ENCODE measurements at regions not wholly inside any gene's neighbourhood (a gene's known extent, or its start where the extent isn't known, plus 50 kb on each side); places are given as distances from the start of the nearest gene placed in this dataset.
A peak's percentile ranks its signal among the peaks of the same experiment; 100 is the strongest.

DNA sequence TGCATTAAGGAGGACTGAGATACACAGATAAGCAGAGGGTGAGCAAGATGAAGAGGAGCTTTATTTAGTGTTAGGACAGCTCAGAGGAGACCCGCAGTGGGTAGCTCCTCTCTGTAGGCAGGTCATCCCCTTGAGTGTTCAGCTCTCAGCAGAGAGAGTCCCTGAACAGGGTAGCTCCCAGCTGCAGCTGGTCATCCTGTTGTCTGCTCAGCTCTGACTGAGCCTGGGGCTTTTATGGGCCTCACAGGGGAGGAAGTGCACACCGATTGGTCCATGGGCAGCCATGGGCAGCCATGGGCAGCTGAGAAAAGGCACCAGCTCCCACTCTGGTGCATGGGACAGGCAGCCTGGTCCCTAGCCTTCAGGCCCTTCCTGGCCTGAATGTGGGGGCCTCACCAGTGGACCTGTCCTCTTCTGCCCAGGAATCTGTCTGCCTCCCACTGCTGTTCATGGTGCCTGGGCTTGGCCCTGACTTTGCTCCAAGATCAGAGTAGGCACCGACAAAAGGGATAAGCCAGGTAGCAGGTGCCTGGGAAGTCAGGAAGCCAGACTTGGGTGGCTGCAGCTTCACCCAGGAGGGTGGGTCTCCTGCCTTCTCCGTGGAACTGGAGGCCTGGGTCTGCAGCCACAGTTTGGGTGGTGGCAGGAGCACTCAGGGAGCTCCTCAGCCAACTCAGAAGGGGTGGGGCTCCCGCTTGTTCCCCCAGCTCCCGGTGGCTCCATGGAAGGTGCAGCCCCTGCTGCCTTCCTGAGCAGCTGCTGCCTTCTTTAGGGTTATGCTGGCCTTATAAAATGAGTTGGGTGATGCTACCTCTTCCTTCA lies 54.7 kb downstream of the MYEOV start:
- no peak for TF ChIP-seq CTCF (IDR thresholded peaks at IDR 0.05; ENCODE audit: insufficient read depth, low read depth, low read length, missing control alignments)
- no peak for DNase-seq (ENCODE audit: low read depth)
- H3K4me3 ChIP-seq (ENCODE audit: low read length), result no peak overlapping the region

GRCh38 chr11:69350040-69350439 lies 56.1 kb downstream of the MYEOV start:
- no peak overlapping the region for H3K4me3 ChIP-seq (ENCODE audit: low read length)
- DNase-seq (ENCODE audit: low read depth), result no peak
- TF ChIP-seq CTCF (IDR thresholded peaks at IDR 0.05; ENCODE audit: insufficient read depth, low read depth, low read length, missing control alignments), result no peak

DNA sequence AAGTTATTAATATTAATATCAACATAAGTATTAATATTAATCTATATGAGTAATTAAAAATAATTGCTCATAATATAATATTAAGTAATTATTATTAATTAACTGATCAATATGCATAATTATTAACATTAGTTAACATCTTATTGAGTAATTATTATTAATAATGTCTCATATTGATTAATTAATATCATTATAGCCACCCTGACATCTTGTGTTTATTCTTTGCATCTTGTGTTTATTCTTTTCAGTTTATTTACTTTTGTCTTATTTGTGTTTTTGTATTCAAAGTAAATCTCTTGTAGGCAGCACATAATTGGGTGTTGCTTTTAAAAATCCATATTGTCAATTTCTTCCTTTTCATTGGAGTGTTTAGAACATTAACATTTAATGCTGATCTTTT lies 56.6 kb downstream of the MYEOV start:
- H3K4me3 ChIP-seq (ENCODE audit: low read length), result no peak overlapping the region
- no peak for DNase-seq (ENCODE audit: low read depth)
- TF ChIP-seq CTCF (IDR thresholded peaks at IDR 0.05; ENCODE audit: insufficient read depth, low read depth, low read length, missing control alignments), result no peak

DNA sequence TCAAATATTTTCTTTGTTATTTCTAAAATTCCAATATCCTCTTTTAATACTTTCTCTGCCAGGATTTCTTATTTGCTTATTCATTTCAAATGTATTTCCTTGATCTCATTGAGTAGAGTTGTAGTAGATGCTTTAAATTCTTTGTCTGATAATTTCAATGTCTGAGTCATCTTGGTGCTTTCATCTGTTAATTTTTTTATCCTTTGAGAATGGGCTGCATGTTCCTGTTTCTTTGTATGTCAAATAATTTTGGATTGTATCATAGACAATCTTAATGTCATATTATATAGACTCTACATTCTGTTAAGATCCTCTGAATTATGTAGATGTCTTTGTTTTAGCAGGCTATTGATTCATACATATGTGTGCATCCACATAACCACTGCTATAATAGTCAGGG lies 57.5 kb downstream of the MYEOV start:
- TF ChIP-seq CTCF (IDR thresholded peaks at IDR 0.05; ENCODE audit: insufficient read depth, low read depth, low read length, missing control alignments), result no peak
- DNase-seq (ENCODE audit: low read depth), result peak; percentile 52
- H3K4me3 ChIP-seq (ENCODE audit: low read length), result no peak overlapping the region

- no peak for TF ChIP-seq CTCF (IDR thresholded peaks at IDR 0.05; ENCODE audit: insufficient read depth, low read depth, low read length, missing control alignments)
- DNase-seq (ENCODE audit: low read depth), result no peak
- H3K4me3 ChIP-seq (ENCODE audit: low read length), result no peak overlapping the region
Observed at GRCh38 chr11:69352166-69352565, 58.2 kb downstream of the MYEOV start.

DNA sequence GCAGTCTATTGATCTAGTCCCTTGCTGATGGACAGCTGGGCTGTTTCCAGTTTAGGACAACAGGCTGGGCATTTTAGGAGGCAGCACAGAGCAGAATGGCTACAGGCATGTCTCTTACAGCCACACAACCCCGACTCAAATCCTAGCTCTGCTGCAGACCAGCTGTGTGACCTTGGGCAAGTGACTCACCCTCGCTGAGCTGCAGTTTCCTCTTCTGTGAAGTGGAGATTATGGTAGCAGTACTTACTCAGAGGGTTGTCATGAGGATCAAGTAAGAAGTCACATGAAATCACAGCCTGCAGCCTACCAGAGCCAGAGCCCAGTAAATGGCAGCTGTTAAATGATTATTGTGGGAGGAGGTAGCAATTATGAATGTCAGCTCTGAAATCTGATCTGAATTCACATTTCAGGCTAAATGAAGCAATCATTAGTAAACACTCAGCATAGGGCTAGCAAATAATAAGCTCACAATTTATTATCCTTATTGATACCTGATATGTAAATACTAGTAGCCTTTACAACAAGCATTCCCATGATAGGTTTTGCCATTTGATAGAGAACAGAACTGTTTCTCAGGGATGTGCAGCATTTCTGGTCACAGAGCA lies 58.9 kb downstream of the MYEOV start:
- no peak for TF ChIP-seq CTCF (IDR thresholded peaks at IDR 0.05; ENCODE audit: insufficient read depth, low read depth, low read length, missing control alignments)
- no peak overlapping the region for H3K4me3 ChIP-seq (ENCODE audit: low read length)
- peak; percentile 96 for DNase-seq (ENCODE audit: low read depth)
